WI38 (cell line): ENCODE measurements at regions not wholly inside any gene's neighbourhood (a gene's known extent, or its start where the extent isn't known, plus 50 kb on each side); places are given as distances from the start of the nearest gene placed in this dataset.
"Not testable (repeated sequence)": the region's sequence is repeated elsewhere in the genome, so short reads cannot be mapped to it uniquely, and the experiment has no call there.

Experiments used
- H3K4me3 ChIP-seq: 2 replicates; pipeline ENCODE4 v1.5.1; 2011; ENCODE audit warnings: low read depth, mild to moderate bottlenecking, control low read depth, low read length
- TF ChIP-seq, protein P1 (sequence below): IDR thresholded peaks from 2 replicates; pipeline ENCODE4 v1.5.1; 2012; ENCODE audit warnings: low read depth, mild to moderate bottlenecking, control low read depth, low read length

DNA sequence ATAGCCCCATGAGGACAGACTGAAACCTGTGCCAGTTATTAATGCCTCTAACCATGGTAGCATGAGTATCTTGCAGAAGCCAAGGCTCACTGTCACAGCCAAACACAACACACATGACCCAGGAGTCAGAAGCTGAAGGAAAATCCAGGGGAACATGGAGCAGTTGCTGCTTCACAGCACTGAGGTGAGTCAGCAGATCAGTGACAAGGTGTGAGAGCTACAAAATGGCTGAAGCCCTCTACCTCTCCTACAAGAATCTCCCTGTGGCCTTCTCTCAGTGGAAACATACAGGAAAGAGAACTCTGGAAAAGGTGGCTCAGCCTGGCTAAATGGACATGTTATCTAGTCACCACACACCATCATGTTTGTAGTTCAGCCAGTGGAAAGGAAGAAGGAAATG is 93.5 kb downstream of the NAB1 start:
- TF ChIP-seq, protein P1, sequence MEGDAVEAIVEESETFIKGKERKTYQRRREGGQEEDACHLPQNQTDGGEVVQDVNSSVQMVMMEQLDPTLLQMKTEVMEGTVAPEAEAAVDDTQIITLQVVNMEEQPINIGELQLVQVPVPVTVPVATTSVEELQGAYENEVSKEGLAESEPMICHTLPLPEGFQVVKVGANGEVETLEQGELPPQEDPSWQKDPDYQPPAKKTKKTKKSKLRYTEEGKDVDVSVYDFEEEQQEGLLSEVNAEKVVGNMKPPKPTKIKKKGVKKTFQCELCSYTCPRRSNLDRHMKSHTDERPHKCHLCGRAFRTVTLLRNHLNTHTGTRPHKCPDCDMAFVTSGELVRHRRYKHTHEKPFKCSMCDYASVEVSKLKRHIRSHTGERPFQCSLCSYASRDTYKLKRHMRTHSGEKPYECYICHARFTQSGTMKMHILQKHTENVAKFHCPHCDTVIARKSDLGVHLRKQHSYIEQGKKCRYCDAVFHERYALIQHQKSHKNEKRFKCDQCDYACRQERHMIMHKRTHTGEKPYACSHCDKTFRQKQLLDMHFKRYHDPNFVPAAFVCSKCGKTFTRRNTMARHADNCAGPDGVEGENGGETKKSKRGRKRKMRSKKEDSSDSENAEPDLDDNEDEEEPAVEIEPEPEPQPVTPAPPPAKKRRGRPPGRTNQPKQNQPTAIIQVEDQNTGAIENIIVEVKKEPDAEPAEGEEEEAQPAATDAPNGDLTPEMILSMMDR, result no peak
- H3K4me3 ChIP-seq, result no peak overlapping the region

DNA sequence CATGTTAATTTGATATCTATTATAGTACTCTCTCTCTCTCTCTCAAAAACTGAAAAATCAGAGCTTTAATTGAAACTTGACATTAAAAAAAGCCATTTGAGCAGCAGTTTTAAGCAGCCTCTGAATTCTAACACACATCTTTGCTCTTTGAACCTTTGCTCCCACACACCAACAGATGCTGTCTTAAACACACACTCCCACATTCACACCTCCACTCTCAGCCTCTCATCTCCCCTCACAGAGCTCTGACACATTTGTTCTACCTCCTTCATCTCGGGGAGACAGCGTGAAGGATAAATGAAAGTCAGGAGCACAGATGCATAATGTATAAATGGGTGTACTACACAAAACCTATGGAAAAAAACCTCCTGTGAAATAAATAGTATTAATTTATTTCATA is 95.2 kb downstream of the NAB1 start:
- TF ChIP-seq, protein P1, result no peak
- H3K4me3 ChIP-seq, result no peak overlapping the region

DNA sequence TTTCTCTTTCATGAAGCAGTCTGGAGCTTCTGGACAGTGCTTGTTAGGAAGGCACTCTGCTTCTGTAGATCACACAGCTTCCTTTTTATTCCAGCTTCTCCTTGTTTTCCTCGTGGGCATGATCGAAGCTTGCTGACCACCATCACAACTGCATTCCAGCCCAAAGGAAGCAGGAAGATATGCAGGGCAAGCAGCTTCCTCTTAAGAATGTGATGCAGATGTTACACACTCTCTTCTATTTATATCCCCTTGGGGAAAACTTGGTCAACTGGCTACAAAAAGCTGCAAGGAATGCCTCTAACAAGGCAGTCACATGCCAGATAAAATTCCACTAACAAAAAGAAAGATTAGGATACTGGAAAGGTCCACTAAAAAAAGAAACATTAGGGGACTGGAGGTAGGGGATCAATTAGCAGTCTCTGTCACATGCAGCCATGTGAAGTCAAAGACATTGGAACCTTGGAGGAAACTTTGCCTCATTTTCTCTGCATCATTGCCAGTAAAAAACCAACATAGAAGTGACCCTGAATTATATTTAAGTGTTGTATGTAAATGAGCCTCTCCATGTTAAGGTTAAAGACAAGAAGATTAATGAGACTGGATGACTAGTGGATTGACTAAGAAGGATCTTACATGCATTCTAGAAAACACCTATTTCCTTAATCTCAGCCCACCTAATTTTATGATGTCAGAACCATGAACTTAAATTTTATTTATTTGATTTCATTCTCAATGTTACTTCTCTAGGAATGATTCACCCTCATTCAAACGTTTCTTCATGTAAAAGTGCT is 98.3 kb downstream of the NAB1 start:
- TF ChIP-seq, protein P1, result no peak
- H3K4me3 ChIP-seq, result no peak overlapping the region

DNA sequence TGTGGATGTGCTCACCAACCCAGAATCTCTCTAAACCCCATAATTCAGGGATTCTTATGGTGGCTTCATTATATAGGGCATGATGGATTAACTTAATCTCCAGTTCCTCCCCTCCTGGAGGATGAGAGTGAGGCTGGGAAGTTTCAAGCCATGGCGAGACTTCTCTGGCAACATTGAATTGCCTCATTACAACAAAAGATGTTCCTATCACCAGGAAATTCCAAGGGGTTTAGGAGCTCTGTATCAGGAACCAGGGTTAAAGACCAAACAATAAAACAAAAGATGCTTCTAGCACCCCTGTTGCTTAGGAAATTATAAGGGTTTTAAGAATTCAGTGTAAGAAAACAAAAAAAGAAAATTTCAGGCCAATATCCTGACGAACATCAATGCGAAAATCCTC is 100.1 kb downstream of the NAB1 start:
- no peak overlapping the region for H3K4me3 ChIP-seq
- TF ChIP-seq, protein P1, result no peak

DNA sequence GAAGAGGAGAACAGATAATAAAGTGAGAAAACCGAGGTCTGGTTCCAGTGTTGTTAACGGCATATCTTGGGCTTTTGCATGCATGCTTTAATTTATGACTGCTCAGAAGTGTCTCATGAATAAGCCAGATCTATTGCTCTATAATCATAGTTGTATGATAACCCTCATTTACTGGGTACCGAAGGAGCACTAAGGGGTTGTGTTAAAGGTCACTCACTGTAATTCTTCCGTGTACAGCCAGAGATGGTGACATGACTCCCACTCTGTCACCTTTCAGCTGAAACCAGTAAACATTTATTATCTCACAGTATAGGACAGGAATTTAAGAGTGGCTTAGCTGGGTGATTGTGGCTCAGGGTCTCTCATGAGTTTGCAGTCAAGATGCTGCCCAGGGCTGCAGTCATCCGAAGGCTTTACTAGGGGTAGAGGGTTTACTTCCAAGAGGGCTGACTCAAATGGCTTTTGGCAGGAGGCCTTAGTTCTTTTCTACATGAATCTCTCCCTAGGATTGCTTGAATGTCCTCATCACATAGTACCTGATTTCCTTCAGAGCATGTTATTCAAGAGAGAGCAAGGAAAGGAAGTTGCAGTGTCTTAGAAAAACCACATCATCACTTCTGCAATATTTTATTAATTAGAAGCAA is 107.0 kb downstream of the NAB1 start:
- TF ChIP-seq, protein P1, result no peak
- no peak overlapping the region for H3K4me3 ChIP-seq

DNA sequence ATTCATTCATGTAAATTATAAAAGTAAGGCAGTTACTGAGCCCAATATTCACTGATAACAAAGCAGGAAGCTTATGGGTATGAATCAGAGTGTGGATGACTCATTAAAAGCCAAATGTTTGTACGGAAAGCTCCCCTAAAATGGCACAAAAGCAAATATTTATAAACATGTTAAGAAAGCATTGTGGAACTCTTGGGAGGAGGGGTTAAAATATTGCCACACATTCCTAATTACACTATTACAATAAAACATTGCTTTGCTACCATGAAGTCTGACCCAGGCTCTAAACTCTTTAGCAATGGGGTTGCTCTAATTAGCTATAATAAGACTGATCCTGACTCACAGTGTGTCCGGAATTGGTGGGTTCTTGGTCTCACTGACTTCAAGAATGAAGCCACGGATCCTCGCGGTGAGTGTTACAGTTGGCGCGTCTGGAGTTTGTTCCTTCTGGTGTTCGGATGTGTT is 110.9 kb downstream of the NAB1 start:
- TF ChIP-seq, protein P1, result no peak
- no peak overlapping the region for H3K4me3 ChIP-seq

DNA sequence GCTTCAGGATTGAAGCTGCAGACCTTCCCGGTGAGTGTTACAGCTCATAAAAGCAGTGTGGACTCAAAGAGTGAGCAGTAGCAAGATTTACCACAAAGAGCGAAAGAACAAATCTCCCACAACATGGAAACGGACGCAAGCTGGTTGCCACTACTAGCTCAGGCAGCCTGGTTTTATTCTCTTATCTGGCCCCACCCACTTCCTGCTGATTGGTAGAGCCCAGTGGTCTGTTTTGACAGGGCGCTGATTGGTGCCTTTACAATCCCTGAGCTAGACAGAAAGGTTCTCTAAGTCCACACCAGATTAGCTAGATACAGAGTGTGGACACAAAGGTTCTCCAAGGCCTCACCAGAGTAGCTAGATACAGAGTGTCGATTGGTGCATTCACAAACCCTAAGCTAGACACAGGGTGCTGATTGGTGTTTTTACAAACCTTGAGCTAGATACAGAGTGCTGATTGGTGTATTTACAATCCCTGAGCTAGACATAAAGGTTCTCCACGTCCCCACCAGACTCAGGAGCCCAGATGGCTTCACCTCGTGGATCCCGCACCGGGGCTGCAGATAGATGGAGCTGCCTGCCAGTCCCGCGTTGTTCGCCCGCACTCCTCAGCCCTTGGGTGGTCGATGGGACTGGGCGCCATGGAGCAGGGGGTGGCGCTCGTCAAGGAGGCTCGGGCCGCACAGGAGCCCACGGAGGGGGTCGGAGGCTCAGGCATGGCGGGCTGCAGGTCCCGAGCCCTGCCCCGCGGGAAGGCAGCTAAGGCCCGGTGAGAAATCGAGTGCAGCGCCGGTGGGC is 111.7 kb downstream of the NAB1 start:
- not testable (repeated sequence) for H3K4me3 ChIP-seq

DNA sequence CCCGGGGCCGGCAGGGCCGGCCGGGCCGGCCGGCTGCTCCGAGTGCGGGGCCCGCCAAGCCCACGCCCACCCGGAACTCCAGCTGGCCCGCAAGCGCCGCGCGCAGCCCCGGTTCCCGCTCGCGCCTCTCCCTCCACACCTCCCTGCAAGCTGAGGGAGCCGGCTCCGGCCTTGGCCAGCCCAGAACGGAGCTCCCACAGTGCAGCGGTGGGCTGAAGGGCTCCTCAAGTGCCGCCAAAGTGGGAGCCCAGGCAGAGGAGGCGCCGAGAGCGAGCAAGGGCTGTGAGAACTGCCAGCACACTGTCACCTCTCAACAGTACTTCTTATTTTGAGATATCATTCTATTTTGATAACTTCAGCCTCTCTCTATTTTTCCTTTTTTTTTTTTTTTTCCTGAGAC is 112.3 kb downstream of the NAB1 start:
- not testable (repeated sequence) for H3K4me3 ChIP-seq
